Stimulated activated CD4-positive, alpha-beta T cell treated with anti-CD3 and anti-CD28 coated beads, Interleukin-1b, Interleukin-23, amount 100 ng/mL, for 24 hours (primary cell): ENCODE measurements at regions not wholly inside any gene's neighbourhood (a gene's known extent, or its start where the extent isn't known, plus 50 kb on each side); places are given as distances from the start of the nearest gene placed in this dataset.
A peak's percentile ranks its signal among the peaks of the same experiment; 100 is the strongest.

Source experiments
- DNase-seq, 4 experiments: peaks; one replicate each; pipeline ENCODE4 v3.0.0-alpha.2; 2020; ENCODE audit warnings: low read depth in 4 of 4, low spot score in 1 of 4

DNA sequence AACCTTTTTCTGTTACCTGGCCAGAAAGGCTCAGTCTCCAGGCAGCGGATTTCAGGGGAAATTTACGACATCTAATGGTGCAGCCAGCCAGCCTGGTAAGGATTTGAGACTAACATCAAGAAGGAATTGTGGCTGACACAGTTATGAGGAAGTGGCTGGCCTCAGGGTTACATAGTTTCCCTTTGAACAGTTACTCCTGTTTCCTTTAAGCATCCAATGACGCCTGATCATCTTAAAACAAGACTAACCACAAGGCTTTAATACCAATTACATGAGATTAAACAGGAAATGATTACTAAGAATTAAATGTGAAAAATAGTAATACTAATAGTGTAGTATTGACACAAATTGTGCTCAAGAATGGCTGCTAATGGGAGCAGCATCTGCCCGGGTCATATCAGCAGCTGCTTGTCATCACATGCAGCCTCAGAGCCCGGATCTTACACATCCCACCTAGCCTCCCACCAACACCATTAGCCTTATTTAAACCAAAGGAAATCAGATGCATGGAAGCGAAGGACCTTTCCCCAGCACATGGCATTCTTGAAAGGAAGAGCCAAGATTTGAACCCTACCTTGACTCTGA lies 431.8 kb downstream of the PMP22 start:
- DNase-seq: no peak

DNA sequence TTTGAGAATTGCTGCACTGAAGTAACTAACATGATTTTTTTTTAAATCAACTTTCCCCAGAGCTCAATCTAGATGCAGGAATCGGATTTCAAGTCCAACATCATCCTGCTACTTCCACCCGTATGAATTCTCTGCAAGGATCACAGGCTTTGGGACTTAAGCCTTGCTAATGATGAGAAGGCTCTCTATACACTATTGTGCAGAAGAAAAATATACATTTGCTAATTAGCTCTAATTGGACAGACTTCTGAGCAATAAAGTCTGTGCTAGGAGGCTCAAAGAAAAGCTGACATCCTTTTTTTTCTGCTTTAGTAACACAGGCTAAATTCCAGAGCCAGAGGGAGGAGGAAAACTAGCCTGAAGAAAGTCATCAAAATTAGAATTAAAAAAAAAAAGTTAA lies 433.6 kb downstream of the PMP22 start:
- no peak for DNase-seq

DNA sequence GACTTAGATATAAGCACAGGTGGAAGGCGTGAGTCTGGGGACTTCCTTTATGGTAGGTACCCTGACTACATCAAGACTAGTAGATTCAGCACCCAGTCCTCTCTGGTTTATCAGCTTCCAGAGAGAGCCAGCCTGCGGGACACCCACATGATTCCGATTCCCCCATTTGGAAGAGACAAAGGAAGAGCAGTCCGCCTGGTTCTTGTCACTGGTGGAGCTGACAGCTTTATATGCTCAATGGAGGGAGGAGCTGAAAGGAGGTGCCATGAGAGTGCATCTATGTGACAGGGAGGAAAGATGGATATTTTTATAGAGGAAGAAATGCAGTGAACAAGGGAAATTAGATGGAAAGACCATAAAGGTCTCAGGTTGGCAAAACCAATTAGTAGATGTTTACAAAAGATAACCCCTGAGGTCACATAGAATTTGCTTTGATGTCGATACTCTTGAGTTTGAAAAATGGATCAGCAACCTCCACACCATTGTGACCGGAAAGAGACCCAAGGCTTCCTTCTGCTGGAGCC lies 437.7 kb downstream of the PMP22 start:
- DNase-seq: no peak

DNA sequence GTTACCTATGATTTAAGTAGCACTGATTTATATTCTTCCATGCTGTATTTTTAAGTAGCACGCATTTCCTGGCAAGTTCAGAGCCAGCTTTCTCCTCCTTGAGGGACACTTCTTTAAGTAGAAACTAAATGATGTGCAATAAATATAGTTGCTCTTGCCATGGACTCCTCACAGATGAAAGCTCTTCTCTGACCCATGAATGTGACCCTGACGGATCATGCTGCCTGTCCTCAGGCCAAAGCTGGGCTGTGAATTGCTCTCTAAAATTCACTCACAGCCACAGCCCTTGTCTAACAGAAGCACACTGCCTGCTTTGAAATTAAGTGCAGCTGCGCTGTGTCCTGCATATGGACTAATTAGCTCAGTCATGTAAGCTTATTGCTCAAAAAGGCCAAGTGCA lies 438.8 kb downstream of the PMP22 start:
- DNase-seq: no peak

DNA sequence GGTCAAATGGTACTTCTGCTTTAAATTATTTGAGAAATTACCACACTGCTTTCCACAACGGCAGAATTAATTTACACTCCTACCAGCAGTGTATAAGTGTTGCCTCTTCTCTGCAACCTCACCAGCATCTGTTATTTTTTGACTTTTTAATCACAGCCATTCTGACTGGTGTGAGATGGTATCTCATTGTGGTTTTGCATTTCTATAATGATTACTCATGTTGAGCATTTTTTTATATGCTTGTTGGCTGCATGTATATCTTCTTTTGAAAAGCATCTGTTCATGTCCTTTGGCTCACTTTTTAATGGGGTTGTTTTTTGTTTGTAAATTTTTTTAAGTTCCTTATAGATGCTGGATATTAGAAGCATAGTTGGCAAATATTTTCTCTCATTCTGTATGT lies 446.7 kb downstream of the PMP22 start:
- no peak for DNase-seq

DNA sequence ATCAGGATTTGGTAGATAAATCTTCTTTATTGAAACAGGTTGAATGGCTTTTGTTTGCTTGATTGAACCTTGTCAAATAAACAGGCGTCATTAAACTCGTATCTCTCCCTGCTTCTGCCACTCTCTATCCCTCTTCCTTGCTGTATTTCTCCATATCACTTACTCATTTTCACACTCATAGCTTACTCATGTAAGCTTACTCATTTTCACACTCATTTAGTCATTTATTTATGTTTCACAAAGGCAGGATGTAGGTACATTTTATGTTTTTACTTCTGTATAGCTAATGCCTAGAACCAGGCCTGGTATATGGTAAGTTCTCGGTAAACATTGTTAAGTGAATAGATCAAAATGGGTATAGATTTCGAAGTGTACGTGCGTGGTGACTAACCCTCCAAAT lies 450.0 kb downstream of the PMP22 start:
- no peak for DNase-seq

DNA sequence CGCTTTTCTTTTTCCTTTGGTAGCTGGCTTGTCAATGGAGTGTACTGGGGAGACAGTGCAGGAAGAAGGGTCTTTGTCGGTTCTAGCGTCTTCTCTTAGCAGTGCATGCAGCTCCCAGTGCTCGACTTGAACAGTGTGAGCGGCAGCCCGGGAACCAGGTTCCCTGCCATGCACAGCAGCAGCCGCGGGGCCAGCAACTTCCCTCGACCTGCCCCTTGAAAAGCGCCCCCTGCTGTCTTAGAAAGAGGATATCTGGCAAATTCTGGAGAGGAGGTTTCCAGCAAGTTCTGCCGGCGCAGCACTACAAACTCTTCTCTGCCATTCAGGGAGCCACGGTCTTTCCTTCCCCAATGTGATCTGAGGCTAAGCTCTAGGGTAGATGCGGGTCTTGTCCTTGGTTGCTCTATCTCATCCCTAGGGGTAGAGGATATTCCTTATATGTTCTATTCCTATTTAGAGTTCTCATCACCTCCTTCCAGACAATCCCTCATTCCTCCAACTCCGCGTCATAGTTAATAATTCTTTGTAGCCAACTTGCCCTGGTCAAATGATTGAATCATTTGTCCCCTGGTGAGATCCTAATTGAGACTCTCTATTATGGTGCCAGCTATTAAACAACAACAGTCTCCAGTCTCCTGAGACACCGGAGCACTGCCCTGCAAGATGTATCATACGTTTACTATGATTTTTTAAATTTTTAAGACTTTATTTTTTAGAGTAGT lies 451.3 kb downstream of the PMP22 start:
- no peak for DNase-seq

DNA sequence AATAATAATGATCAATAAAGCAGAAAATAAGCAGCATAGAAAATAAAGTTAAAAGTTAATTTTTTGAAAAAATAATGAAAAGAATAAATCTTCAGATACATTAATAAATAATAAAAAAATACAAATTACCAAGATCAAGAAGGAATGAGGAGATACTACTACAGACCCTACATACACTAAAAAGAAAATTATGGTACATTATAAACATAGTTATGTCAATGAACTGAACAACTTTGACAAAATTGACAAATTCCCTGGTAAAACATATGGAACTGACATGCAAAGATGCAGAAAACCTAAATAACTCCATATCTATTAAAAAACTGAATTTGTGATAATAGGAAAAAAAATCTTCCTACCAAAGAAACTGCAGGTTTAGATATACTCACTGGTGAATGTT lies 456.7 kb downstream of the PMP22 start:
- no peak for DNase-seq

DNA sequence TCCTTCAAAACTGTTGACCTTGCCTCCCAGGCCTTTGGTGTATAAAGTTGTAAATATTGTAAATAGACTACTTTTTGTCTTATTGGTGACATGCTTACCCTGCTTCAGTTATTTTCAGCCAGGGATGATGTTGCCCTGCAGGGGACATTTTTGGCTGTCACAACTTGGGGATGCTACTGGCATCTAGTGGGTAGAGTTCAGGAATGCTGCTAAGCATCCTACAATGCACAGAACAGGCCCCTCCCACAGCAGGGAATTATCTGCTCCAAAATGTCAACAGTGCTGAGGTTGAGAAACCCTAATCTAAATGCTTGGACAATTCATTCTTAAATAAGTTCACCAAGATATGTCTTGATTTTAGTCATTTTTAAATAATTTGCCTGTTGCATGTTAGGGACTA lies 459.8 kb downstream of the PMP22 start:
- no peak for DNase-seq

DNA sequence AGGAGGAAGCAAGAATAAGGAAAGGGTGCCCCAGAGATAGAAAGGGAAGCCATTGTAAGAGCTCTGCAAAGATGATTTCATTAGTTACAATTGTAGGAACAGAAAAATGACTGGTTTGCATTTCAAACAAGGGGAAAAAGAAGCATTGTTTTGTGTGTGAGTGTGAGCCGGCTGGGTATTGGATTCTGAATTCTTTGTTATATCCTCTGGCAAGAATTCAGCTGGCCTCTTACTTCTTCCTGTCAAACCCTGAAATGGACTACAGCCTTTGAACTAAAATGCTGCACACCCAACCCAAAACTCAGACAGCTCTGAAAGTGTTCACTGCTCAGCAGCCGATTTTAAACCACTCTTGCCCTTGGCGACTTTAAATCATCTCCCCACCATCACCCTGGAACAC lies 461.3 kb downstream of the PMP22 start:
- DNase-seq: no peak

DNA sequence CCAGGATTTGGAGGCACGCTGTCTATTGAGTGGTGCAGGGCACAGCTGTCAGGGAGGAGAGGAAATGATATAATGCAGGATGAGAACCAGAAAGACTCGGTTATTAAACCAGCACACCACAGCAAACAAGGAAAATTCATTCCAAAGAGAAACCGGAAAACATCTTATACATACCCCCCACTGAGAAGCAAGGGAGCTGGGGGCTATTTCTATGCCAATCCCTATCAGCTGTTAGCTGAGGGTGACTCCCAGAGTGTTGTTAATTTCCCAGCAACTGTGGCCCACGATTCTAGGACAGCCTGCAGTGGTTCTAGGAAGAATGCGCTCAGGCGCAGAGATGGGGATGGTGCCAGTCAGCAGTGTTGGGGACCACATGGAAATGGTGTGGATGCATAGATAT lies 467.3 kb downstream of the PMP22 start:
- no peak for DNase-seq

DNA sequence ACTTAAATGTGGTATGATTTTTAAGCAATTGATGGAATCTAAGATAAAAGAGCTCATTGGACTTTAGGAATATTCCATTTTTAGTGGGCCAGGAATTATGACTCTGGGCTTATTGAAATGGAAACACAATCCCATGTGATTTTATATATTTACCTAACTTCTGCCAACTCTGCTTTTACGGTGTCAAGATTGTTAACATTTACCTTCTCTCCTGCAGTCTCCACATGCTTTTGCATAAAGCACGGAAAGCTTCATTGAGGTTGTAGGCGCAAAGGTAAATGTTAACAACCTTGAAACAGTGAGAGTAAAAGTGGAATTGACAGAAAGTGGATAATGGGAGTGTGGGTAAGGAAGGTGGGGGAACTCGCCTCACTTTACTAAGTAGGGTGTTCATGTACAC lies 468.1 kb downstream of the PMP22 start:
- DNase-seq: no peak

DNA sequence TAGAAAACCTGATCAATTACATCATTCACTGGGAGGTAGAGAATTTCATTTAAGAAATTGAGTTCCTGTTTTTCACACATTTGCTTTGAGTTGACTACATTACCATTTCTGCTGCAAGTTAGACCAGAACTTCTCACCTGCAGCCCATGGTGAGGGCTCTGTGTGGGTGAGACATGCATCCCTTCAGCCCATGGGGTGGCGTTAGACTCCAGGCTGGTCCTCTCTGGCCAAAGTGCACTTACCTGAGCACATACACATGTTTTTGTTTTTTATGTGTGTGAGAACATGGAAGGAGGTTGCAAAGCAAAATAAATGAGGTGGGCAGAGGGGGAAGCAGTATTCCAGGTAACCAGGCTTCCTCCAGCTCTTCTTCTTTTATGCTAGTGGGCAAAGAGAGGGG lies 470.2 kb downstream of the PMP22 start:
- DNase-seq: no peak

DNA sequence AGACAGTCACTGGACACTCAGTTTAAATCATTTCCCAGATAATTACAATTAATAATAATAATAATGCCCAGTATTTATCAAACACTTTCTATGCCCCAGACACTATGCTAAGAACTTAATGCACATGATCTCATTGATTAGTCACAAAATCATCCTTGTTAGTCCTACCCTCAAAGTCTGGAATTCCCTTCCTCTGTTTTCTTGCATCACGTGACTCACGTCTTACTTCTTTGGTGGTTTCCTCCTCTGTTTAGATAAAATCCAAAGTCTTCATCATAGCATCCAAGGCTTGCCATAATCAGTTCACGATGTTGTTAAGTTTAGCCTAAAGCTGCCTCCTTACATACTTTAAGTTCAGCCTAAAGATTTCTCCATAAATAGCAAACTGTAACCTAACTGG lies 471.9 kb downstream of the PMP22 start:
- DNase-seq: no peak

DNA sequence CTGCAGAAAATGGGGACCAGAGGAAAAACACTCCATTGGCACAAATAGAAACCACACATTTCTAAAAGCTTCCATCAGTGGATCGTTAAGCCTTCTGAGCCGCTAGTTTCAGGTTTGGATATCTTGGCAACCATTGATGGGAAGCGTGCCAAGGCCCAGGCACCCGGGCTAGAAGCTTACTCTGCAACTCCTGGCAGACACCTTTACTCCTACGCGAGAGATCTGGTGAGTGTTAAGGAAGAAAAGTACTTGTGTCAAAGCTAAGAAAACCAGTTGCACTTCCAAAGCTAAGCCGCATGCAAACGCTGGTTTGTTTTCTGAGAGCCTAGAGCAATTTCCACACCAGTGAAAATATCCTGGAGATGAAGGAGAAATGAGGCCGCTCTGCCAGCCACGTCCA lies 472.4 kb downstream of the PMP22 start:
- DNase-seq: no peak

DNA sequence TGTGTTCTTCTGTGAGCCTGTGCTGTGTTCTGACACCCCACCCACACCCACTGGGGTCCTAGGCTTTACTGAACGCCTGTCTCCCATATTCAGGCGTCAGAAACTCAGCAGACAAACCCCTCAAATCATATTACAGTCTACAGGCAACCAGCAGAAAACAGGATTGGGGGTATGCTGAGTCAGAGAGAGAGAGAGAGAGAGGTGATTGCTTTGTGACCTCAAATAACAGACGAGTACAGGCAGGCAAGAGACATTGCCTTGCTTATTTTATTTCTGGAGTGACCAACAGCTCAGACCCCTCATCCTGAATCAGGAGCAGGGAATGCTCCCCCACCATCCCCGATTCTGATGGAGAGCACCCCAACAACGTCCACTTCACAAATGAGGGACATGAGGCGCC lies 473.9 kb downstream of the PMP22 start:
- no peak for DNase-seq

DNA sequence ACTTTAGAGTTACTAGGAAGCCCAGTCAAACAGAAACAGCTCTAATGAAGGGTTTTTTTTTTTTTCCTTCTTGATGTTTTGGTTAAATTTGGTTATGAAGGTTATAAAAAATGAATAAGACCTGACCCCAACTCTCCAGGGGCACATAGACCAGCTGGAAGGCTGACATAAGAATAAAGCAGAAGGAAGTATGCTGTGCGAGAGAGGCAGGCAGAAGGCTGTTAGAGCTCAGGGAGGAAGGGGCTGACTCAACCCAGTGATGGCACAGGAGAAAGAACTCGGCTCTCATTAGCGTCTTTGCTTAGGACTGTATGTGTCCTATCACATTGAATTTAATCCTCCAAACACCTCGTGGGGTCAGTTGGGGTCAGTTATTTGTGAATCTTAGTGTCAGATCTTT lies 474.6 kb downstream of the PMP22 start:
- DNase-seq: no peak

DNA sequence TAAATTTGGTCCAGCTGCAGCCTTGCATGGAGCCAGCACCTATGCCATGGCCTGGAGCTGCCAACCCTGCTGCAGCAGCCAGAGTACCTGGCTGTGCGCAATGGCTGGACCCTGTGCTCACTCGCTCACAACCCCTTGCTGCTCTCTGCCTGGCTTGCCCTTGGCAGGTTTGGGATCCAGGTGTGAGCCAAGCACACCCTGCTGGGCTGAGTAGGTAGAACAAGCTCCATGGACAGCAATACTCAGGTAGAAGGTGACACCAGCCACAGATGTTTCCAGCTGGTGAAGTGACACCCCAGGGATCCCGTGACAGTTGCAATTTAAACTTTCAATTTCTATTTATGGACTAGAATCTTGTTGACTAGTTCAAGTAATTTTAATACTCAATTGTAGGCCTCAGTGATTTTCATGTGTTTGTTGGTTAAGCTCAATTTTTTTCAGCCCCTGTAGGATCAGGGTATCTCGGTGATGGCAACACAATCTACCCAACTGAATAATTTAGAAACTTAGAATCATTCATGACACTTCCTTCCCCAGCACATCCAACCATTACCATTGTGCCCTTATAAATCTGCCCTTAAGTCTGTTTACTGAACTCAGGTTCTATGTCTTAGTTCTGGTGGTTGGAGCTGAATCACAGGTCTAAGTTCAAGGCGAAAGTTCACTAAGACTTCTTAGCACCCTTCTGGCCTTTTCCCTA lies 480.0 kb downstream of the PMP22 start:
- peak in 2 of 4 experiments; percentile 3 for DNase-seq

DNA sequence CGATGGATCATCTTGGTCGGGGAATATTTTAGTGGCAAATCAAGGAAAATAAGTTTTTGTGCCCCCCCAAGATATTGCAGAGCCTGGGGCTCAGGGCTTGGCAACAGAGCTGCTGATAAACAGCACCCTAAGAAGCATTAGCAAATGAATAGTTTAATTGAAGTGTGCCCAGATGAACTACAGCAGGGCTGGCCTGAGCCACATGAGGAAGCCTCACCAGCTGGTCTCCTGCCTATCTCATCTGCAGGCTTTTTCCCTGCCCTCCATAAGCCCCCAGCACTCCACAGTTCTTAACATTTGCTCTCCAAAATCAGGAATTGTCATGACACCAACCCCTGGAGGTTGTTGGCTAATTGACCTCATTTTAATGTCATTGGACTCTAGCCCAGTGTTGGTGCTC lies 480.2 kb downstream of the HS3ST3B1 start:
- DNase-seq: no peak

DNA sequence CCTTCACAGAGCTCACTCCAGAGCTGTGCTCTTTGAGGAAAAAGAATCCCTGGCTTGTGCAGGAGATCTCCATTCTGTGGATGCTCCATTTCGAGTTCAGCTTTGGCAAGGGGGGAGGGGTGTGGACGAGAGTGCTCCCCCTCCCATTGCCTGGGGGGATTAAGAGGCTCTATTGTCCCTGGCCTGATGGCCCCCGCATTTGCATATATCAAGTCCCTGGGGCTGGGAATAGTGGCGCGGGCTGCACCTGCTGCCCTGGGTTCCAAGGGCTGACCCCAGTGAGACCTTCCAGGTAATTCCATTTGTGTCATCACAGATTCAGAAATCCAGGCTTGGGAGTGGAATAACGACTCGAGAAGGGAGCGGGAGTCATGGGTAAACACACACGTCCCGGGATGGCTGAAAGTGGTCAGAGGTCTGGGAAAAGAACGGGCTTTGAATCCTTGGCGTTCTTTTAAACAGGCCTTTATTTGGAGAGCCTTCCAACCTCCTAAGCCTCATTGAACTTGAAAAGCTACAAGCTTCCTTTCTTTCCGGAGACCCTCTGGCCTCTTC lies 479.3 kb downstream of the HS3ST3B1 start:
- DNase-seq: no peak

DNA sequence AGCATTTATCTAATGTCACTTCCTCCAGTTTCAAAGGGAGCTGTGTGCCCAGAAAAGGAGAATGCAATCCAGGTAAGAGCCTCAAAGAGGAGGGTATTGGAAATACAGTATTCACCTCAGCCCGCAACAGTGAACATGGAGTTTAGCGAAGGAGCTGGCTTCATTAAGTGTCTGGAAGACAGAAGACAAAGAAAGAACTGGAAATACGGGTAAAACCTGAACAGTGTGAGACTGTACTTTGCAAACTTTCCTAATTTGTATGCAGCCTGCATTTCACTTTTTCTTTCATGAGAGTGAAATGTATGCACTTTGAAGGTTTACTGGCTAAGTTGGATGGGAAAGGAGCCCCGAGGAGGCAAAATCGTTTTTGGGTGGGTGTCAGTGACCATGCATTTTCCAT lies 478.4 kb downstream of the HS3ST3B1 start:
- DNase-seq: no peak

DNA sequence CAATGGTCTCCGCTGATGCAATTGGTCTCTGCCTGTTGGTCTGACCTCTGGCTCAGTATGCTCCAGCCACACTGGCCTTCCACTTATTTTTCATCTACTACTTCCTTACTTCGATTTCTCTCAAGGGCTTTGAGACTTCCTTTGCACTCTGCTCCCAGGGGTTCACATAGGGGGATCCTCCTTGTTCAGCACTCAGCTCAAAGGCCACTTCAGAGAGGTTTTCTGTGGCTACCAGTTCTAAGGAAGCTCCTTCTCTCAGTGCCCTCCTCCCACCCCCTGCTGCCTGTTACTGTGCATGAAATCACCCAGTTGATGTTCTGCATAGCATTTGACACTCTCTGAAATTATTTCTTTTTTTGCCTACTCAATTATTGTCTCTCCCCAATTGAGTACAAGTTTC lies 476.4 kb downstream of the HS3ST3B1 start:
- DNase-seq: no peak
